Medulla oblongata (tissue), 1 donor: ENCODE measurements at regions not wholly inside any gene's neighbourhood (a gene's known extent, or its start where the extent isn't known, plus 50 kb on each side); places are given as distances from the start of the nearest gene placed in this dataset.

ENCODE experiments used
- DNase-seq: peaks from one replicate; pipeline ENCODE4 v3.0.0-alpha.2; 2015; ENCODE audit errors: extremely low spot score

GRCh38 chr9:107627781-107628180, 138.2 kb upstream of the KLF4 start:
- no peak for DNase-seq

GRCh38 chr9:107626118-107626517, 136.5 kb upstream of the KLF4 start:
- no peak for DNase-seq

- no peak for DNase-seq
These were observed 135.9 kb upstream of the KLF4 start for GRCh38 chr9:107625383-107625984.

GRCh38 chr9:107624234-107624948, 134.8 kb upstream of the KLF4 start:
- DNase-seq: peak; percentile 16

- no peak for DNase-seq
These were observed 131.9 kb upstream of the KLF4 start for GRCh38 chr9:107621436-107621835.

- peak; percentile 24 for DNase-seq
These were observed 131.2 kb upstream of the KLF4 start for GRCh38 chr9:107620801-107621200.

- no peak for DNase-seq
These were observed 130.7 kb upstream of the KLF4 start for GRCh38 chr9:107620236-107620635.

- peak; percentile 12 for DNase-seq
These were observed 125.8 kb upstream of the KLF4 start for GRCh38 chr9:107615321-107615720.

GRCh38 chr9:107614765-107615164, 125.2 kb upstream of the KLF4 start:
- DNase-seq: no peak

- no peak for DNase-seq
These were observed 123.8 kb upstream of the KLF4 start for GRCh38 chr9:107613321-107613720.

- peak; percentile 74 for DNase-seq
These were observed 122.6 kb upstream of the KLF4 start for GRCh38 chr9:107612136-107612535.

- no peak for DNase-seq
These were observed 120.0 kb upstream of the KLF4 start for GRCh38 chr9:107609547-107609946.

GRCh38 chr9:107606149-107606790, 116.7 kb upstream of the KLF4 start:
- no peak for DNase-seq

- DNase-seq: no peak
These were observed 115.5 kb upstream of the KLF4 start for GRCh38 chr9:107605041-107605440.

- no peak for DNase-seq
These were observed 113.7 kb upstream of the KLF4 start for GRCh38 chr9:107603281-107603680.

GRCh38 chr9:107600060-107600573, 110.5 kb upstream of the KLF4 start:
- DNase-seq: no peak

GRCh38 chr9:107597743-107598217, 108.2 kb upstream of the KLF4 start:
- DNase-seq: no peak

- DNase-seq: no peak
These were observed 105.5 kb upstream of the KLF4 start for GRCh38 chr9:107594908-107595530.

GRCh38 chr9:107593224-107593870, 103.8 kb upstream of the KLF4 start:
- no peak for DNase-seq

- DNase-seq: no peak
These were observed 102.9 kb upstream of the KLF4 start for GRCh38 chr9:107592424-107592823.

- DNase-seq: no peak
These were observed 102.2 kb upstream of the KLF4 start for GRCh38 chr9:107591781-107592180.

GRCh38 chr9:107588393-107588792, 98.8 kb upstream of the KLF4 start:
- no peak for DNase-seq
